ENCODE measurements at regions not wholly inside any gene's neighbourhood (a gene's known extent, or its start where the extent isn't known, plus 50 kb on each side); places are given as distances from the start of the nearest gene placed in this dataset.
"Not testable (repeated sequence)": the region's sequence is repeated elsewhere in the genome, so short reads cannot be mapped to it uniquely, and the experiment has no call there.

DNA sequence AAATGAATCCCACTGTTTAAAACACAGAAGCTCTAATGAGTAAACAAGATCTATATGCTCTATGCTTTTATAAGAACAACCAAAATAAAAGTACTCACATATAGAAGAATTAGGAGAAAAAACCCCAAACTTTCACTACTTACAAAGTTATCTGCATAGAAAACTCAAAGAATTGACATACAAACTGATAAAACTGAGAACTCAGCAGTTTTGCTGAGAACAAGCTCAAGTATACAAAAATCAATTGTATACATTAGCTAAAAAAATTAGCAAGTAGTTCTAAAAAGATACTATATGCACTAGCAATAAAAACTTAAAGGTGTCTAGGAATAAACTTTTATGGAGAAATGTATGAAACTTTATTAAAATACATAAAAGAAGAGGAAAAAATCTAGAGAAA is 186.2 kb upstream of the KAZN start:
- no peak for TF ChIP-seq CTCF (IDR thresholded peaks at IDR 0.05)
- no peak for DNase-seq (ENCODE audit: low spot score)
- Histone ChIP-seq H3K4me3 (no peak overlapping the region), H3K27ac (no peak overlapping the region)

GRCh38 chr1:14413819-14414490 is 184.5 kb upstream of the KAZN start:
- TF ChIP-seq CTCF (IDR thresholded peaks at IDR 0.05), result no peak
- no peak for DNase-seq (ENCODE audit: low spot score)
- Histone ChIP-seq H3K27ac (no peak overlapping the region), H3K4me3 (no peak overlapping the region)

DNA sequence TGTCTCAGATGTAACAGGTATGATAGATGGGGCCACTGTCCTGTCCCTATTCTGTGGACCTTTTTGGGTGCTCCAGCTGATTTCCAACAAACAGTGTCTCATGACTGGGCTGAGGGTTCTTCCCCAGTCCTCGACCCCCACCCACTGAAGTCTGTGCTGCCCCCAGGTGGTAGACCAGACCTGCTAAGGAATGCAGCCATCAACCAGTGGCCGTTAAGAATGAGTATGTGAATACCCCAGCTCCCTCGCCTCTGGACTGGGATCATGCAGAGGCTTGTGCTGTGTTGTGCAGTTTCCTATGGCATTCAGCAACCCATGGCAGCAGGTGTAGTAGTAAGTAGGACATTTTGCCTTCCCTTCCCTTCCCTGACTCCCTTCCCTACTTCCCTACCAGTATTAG is 183.1 kb upstream of the KAZN start:
- DNase-seq (ENCODE audit: low spot score), result no peak
- TF ChIP-seq CTCF (IDR thresholded peaks at IDR 0.05), result no peak

GRCh38 chr1:14419778-14420218 is 178.7 kb upstream of the KAZN start:
- DNase-seq (ENCODE audit: low spot score); H3K27ac ChIP-seq; H3K4me3 ChIP-seq: not testable (repeated sequence)

More for the DNA sequence above, 183.1 kb upstream of the KAZN start:
- no peak overlapping the region for H3K27ac ChIP-seq
- no peak overlapping the region for H3K4me3 ChIP-seq

DNA sequence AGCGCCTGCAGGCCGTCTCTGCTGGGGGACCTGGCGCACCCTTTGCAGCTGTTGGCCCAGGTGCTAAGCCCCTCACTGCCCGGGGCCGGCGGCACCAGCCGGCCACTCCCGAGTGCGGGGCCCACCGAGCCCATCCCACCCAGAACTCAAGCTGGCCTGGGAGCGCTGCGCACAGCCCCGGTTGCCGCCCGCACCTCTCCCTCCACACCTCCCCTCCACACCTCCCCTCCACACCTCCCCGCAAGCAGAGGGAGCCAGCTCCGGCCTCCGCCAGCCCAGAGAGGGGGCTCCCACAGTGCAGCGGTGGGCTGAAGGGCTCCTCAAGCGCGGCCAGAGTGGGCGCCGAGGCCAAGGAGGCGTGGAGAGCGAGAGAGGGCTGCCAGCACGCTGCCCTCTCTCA is 177.8 kb upstream of the KAZN start:
- no peak overlapping the region for H3K27ac ChIP-seq
- H3K4me3 ChIP-seq, result no peak overlapping the region
- DNase-seq (ENCODE audit: low spot score), result no peak
- no peak for TF ChIP-seq CTCF (IDR thresholded peaks at IDR 0.05)

GRCh38 chr1:14421295-14421976 is 177.0 kb upstream of the KAZN start:
- DNase-seq (ENCODE audit: low spot score), result no peak

More at GRCh38 chr1:14421295-14421976, 177.0 kb upstream of the KAZN start:
- TF ChIP-seq CTCF (IDR thresholded peaks at IDR 0.05), result no peak
- H3K27ac ChIP-seq, result no peak overlapping the region
- H3K4me3 ChIP-seq, result no peak overlapping the region
